Cardiac fibroblast (primary cell): ENCODE measurements at regions not wholly inside any gene's neighbourhood (a gene's known extent, or its start where the extent isn't known, plus 50 kb on each side); places are given as distances from the start of the nearest gene placed in this dataset.

Source experiments
- DNase-seq, 2 donors: peaks; one replicate each; pipeline versions ENCODE4 v3.0.0 to v3.0.0-alpha.2; 2010; ENCODE audit warnings: low read depth in 2 of 2
- H3K4me3 ChIP-seq, 2 donors: replicated peaks in 1 of 2; 1 replicate in 1 of 2; 2 replicates in 1 of 2; pipeline ENCODE4 v1.5.1; 2011; ENCODE audit warnings: low read depth in 2 of 2, low read length in 2 of 2, mild to moderate bottlenecking in 2 of 2, moderate library complexity in 1 of 2
- CTCF ChIP-seq: IDR thresholded peaks from one replicate; pipeline ENCODE4 v1.5.1; 2011; ENCODE audit warnings: low read depth, mild to moderate bottlenecking, low read length, inconsistent platforms

- no peak for TF ChIP-seq CTCF
- H3K4me3 ChIP-seq, result no peak overlapping the region
- DNase-seq, result no peak
Measured at GRCh38 chr22:48867891-48868290, 959.8 kb downstream of the BRD1 start.

GRCh38 chr22:48866906-48867681 lies 960.6 kb downstream of the BRD1 start:
- H3K4me3 ChIP-seq, result no peak overlapping the region
- no peak for DNase-seq
- TF ChIP-seq CTCF, result no peak

GRCh38 chr22:48864748-48865147 lies 962.9 kb downstream of the BRD1 start:
- TF ChIP-seq CTCF, result no peak
- H3K4me3 ChIP-seq, result no peak overlapping the region
- no peak for DNase-seq

- no peak overlapping the region for H3K4me3 ChIP-seq
- no peak for DNase-seq
- TF ChIP-seq CTCF, result no peak
Measured at GRCh38 chr22:48863965-48864528, 963.6 kb downstream of the BRD1 start.

- no peak for TF ChIP-seq CTCF
- no peak for DNase-seq
- no peak overlapping the region for H3K4me3 ChIP-seq
Measured at GRCh38 chr22:48860557-48860956, 967.1 kb downstream of the BRD1 start.

GRCh38 chr22:48858856-48859255 lies 968.8 kb downstream of the BRD1 start:
- no peak for DNase-seq
- no peak for TF ChIP-seq CTCF

More at GRCh38 chr22:48858856-48859255, 968.8 kb downstream of the BRD1 start:
- no peak overlapping the region for H3K4me3 ChIP-seq
